Hepatocyte (in vitro differentiated cells): ENCODE measurements at regions not wholly inside any gene's neighbourhood (a gene's known extent, or its start where the extent isn't known, plus 50 kb on each side); places are given as distances from the start of the nearest gene placed in this dataset.
A peak's percentile ranks its signal among the peaks of the same experiment; 100 is the strongest.

ENCODE experiments used
- DNase-seq: peaks from one replicate; pipeline ENCODE4 v3.0.0-alpha.2; 2016; ENCODE audit warnings: low spot score
- H2AFZ ChIP-seq: fragments of 200-600 bp; sonication (generic); 2 replicates; pipeline ENCODE4 v1.6.0; 2016; ENCODE audit warnings: antibody characterized with exemption, mild to moderate bottlenecking
- H3K27ac ChIP-seq: fragments of 200-600 bp; sonication (generic); 2 replicates; pipeline ENCODE4 v1.5.1; 2016; ENCODE audit warnings: mild to moderate bottlenecking
- H3K27me3 ChIP-seq: fragments of 200-600 bp; sonication (generic); 2 replicates; pipeline ENCODE4 v1.6.1; 2016
- H3K36me3 ChIP-seq: fragments of 200-600 bp; sonication (generic); replicated peaks from 2 replicates; pipeline ENCODE4 v1.5.1; 2016; ENCODE audit warnings: low read depth; ENCODE audit not compliant: insufficient read depth
- H3K4me1 ChIP-seq: fragments of 200-600 bp; sonication (generic); 2 replicates; pipeline ENCODE4 v1.5.1; 2016; ENCODE audit warnings: mild to moderate bottlenecking, moderate library complexity; ENCODE audit not compliant: insufficient read depth
- H3K4me2 ChIP-seq: fragments of 200-600 bp; sonication (generic); 2 replicates; pipeline ENCODE4 v1.6.0; 2016
- H3K4me3 ChIP-seq: fragments of 200-600 bp; sonication (generic); 2 replicates; pipeline ENCODE4 v1.5.1; 2016; ENCODE audit warnings: mild to moderate bottlenecking
- H3K79me2 ChIP-seq: fragments of 200-600 bp; sonication (generic); 2 replicates; pipeline ENCODE4 v1.6.0; 2017; ENCODE audit warnings: mild to moderate bottlenecking
- H3K9me2 ChIP-seq: fragments of 200-600 bp; sonication (generic); replicated peaks from 2 replicates; pipeline ENCODE4 v1.6.0; 2017; ENCODE audit warnings: mild to moderate bottlenecking; ENCODE audit not compliant: insufficient read depth
- H3K9me3 ChIP-seq: fragments of 200-600 bp; sonication (generic); 2 replicates; pipeline ENCODE4 v1.5.1; 2016; ENCODE audit warnings: low read depth, mild to moderate bottlenecking
- H4K20me1 ChIP-seq: fragments of 200-600 bp; sonication (generic); 2 replicates; pipeline ENCODE4 v1.6.0; 2016; ENCODE audit warnings: mild to moderate bottlenecking; ENCODE audit not compliant: insufficient read depth, poor library complexity, severe bottlenecking
- CTCF ChIP-seq: fragments of 200-600 bp; sonication (generic); IDR thresholded peaks from 2 replicates; pipeline ENCODE4 v1.5.1; 2016; ENCODE audit warnings: antibody characterized with exemption, mild to moderate bottlenecking; ENCODE audit not compliant: poor library complexity
- EZH2 ChIP-seq: fragments of 200-600 bp; sonication (generic); IDR thresholded peaks from 2 replicates; pipeline ENCODE4 v1.6.1; 2016; ENCODE audit warnings: antibody characterized with exemption, mild to moderate bottlenecking, borderline replicate concordance
- EZH2phosphoT487 ChIP-seq: fragments of 200-600 bp; sonication (generic); IDR thresholded peaks from one replicate; pipeline ENCODE4 v1.6.1; 2018; ENCODE audit warnings: antibody characterized with exemption, mild to moderate bottlenecking, low read depth, moderate library complexity; ENCODE audit not compliant: unreplicated experiment, severe bottlenecking
- WGBS: methylation state at CpG from one replicate; pipeline ENCODE4 v1.1.6; 2016; ENCODE audit warnings: low lambda C conversion rate; ENCODE audit errors: missing lambda C conversion rate; 5-methylcytosine and 5-hydroxymethylcytosine counted together

GRCh38 chr4:156036496-156036895 is 82.8 kb upstream of the CTSO start:
- no peaks in the 10 kb centered on the region for H3K9me2 ChIP-seq
- no peaks in the 10 kb centered on the region for H3K36me3 ChIP-seq
- H4K20me1 ChIP-seq = no peaks in the 10 kb centered on the region
- no peak for TF ChIP-seq EZH2
- TF ChIP-seq EZH2phosphoT487 = no peak
- TF ChIP-seq CTCF = no peak
- WGBS = 90% methylated on average over 1 of the region's 1 CpG
- H3K27me3 ChIP-seq = no peaks in the 10 kb centered on the region
- no peak overlapping the region for H3K4me2 ChIP-seq
- H3K4me1 ChIP-seq = no peaks in the 10 kb centered on the region
- H3K9me3 ChIP-seq = no peaks in the 10 kb centered on the region
- H3K79me2 ChIP-seq = no peaks in the 10 kb centered on the region
- no peak overlapping the region for H3K4me3 ChIP-seq
- no peak for DNase-seq
- H2AFZ ChIP-seq = peak overlapping the region; percentile 40
- H3K27ac ChIP-seq = no peak overlapping the region

GRCh38 chr4:156029691-156030090 is 76.0 kb upstream of the CTSO start:
- TF ChIP-seq EZH2phosphoT487 = no peak
- TF ChIP-seq EZH2 = no peak
- TF ChIP-seq CTCF = no peak
- H3K9me3 ChIP-seq = no peaks in the 10 kb centered on the region
- no peak overlapping the region for H2AFZ ChIP-seq
- no peak overlapping the region for H3K4me2 ChIP-seq
- no peak overlapping the region for H3K4me3 ChIP-seq
- no peaks in the 10 kb centered on the region for H3K9me2 ChIP-seq
- 88% methylated on average over 1 of the region's 1 CpG for WGBS
- no peaks in the 10 kb centered on the region for H3K27me3 ChIP-seq
- H4K20me1 ChIP-seq = no peaks in the 10 kb centered on the region
- no peaks in the 10 kb centered on the region for H3K79me2 ChIP-seq
- no peak for DNase-seq
- no peaks in the 10 kb centered on the region for H3K4me1 ChIP-seq
- H3K27ac ChIP-seq = no peak overlapping the region
- no peaks in the 10 kb centered on the region for H3K36me3 ChIP-seq

GRCh38 chr4:156021298-156021697 is 67.6 kb upstream of the CTSO start:
- Histone ChIP-seq H3K36me3 (no peaks in the 10 kb centered on the region), H4K20me1 (no peaks in the 10 kb centered on the region), H3K27ac (no peak overlapping the region), H3K9me3 (no peaks in the 10 kb centered on the region), H3K4me2 (no peak overlapping the region), H3K4me1 (no peaks in the 10 kb centered on the region), H3K9me2 (no peaks in the 10 kb centered on the region), H2AFZ (no peak overlapping the region), H3K4me3 (no peak overlapping the region), H3K27me3 (no peaks in the 10 kb centered on the region), H3K79me2 (no peaks in the 10 kb centered on the region)
- no peak for TF ChIP-seq EZH2
- no peak for TF ChIP-seq CTCF
- no peak for TF ChIP-seq EZH2phosphoT487
- DNase-seq = no peak
- 80% methylated on average over 6 of the region's 6 CpGs for WGBS

- H3K79me2 ChIP-seq = no peaks in the 10 kb centered on the region
- H3K9me2 ChIP-seq = no peaks in the 10 kb centered on the region
- no peak overlapping the region for H3K4me2 ChIP-seq
- H2AFZ ChIP-seq = no peak overlapping the region
- DNase-seq = no peak
- no peaks in the 10 kb centered on the region for H3K4me1 ChIP-seq
- no peaks in the 10 kb centered on the region for H3K36me3 ChIP-seq
- TF ChIP-seq CTCF = no peak
- TF ChIP-seq EZH2 = no peak
- no peak for TF ChIP-seq EZH2phosphoT487
- H3K27ac ChIP-seq = no peak overlapping the region
- no peaks in the 10 kb centered on the region for H3K27me3 ChIP-seq
- no peaks in the 10 kb centered on the region for H4K20me1 ChIP-seq
- H3K9me3 ChIP-seq = no peaks in the 10 kb centered on the region
- no peak overlapping the region for H3K4me3 ChIP-seq
- 45% methylated on average over 2 of the region's 2 CpGs for WGBS
These were observed 65.6 kb upstream of the CTSO start for GRCh38 chr4:156019246-156019645.
